ENCODE measurements at regions not wholly inside any gene's neighbourhood (a gene's known extent, or its start where the extent isn't known, plus 50 kb on each side); places are given as distances from the start of the nearest gene placed in this dataset.

DNA sequence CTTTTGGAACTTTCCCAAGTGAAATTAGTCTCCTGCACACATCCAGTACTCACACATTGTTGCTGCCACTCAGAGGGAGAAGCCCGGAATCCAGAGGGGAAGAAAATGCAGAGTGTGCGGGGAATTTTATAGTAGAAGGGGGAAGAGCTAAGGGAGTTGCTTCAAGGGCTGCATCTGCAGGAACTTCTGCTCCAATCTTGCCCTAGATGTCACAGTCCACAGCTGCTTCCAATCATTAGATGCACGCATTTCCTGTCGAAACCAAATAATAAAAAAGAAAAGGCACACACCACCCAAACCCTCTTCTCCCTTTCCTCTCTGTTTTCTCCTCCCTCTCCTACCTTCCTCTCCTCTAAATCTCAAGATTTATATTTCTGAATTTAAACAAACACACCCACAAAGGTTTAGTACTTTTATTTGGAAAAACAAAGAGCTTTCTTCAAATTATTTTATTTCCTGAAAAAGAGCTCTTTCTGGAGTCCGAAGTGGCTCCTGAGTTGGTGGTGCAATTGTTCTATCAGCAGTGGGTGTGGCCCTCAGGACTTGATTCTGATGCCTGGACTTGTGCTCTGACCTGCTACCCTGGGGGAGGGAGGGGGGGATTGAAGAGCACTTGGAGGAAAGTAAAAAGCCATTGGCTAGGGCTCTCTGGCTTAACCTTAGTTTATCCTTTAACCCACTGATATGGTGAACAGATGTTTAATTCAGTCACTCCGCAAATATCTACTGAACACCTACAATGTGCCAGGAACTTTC, 72.0 kb downstream of the KCNE4 start:
- DNase-seq (ENCODE audit: low spot score), result no peak
- no peak overlapping the region for H3K9ac ChIP-seq (ENCODE audit: low read depth in 1 of 2, low read length in 2 of 2)
- no peaks in the 10 kb centered on the region for H3K4me1 ChIP-seq (ENCODE audit: control insufficient read depth in 4 of 4, insufficient read depth in 4 of 4, low read length in 3 of 4)
- peaks cover 0 to 2% (median 1%) of the 10 kb centered on the region in 4 donors for H3K27me3 ChIP-seq (ENCODE audit: control insufficient read depth in 4 of 4, insufficient read depth in 4 of 4, low read length in 3 of 4)
- TF ChIP-seq, protein P1, sequence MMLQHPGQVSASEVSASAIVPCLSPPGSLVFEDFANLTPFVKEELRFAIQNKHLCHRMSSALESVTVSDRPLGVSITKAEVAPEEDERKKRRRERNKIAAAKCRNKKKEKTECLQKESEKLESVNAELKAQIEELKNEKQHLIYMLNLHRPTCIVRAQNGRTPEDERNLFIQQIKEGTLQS (IDR thresholded peaks at IDR 0.05), result no peak
- TF ChIP-seq NR2F2 (IDR thresholded peaks at IDR 0.05), result no peak
- no peak for TF ChIP-seq EGR1 (IDR thresholded peaks at IDR 0.05; ENCODE audit: low read depth in 2 of 2)
- TF ChIP-seq TAF1 (conservative IDR thresholded peaks at IDR 0.05), result no peak
- no peaks in the 10 kb centered on the region for H3K9me3 ChIP-seq (ENCODE audit: control insufficient read depth in 4 of 4, low read length in 3 of 4)
- 66% methylated on average over 6 of the region's 6 CpGs for WGBS
- H3K36me3 ChIP-seq (ENCODE audit: control insufficient read depth in 4 of 4, insufficient read depth in 3 of 4, low read depth in 1 of 4, low read length in 3 of 4), result no peaks in the 10 kb centered on the region
- H3K4me3 ChIP-seq (ENCODE audit: low read depth in 1 of 3, low read length in 3 of 3), result no peak overlapping the region
- H3K27ac ChIP-seq (ENCODE audit: low read depth in 1 of 2, low read length in 2 of 2), result no peak overlapping the region

DNA sequence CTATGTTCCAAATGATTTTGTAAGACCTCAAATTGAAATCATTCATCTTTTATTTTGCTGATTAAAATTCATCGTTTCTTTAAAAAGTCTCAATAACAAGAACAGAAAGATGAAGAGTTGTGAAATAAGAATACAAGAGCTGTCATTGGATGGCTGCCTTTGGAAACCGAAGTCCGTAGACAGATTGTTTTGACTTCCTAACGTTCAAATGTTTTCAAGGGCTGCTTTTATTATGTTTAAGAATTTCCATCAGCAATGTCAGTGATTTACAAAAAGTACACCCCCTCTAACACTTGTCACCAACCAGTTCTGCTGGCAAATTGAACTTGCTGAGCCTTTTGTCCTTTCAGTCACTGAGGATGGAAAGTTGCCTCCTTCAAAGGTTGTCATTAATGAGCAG, 89.6 kb downstream of the KCNE4 start:
- H3K9ac ChIP-seq (ENCODE audit: low read depth in 1 of 2, low read length in 2 of 2), result no peak overlapping the region
- H3K36me3 ChIP-seq (ENCODE audit: control insufficient read depth in 4 of 4, insufficient read depth in 3 of 4, low read depth in 1 of 4, low read length in 3 of 4), result no peaks in the 10 kb centered on the region
- H3K9me3 ChIP-seq (ENCODE audit: control insufficient read depth in 4 of 4, low read length in 3 of 4), result no peaks in the 10 kb centered on the region
- H3K4me3 ChIP-seq (ENCODE audit: low read depth in 1 of 3, low read length in 3 of 3), result no peak overlapping the region
- H3K27me3 ChIP-seq (ENCODE audit: control insufficient read depth in 4 of 4, insufficient read depth in 4 of 4, low read length in 3 of 4), result no peaks in the 10 kb centered on the region
- WGBS, result 74% methylated on average over 4 of the region's 4 CpGs
- H3K4me1 ChIP-seq (ENCODE audit: control insufficient read depth in 4 of 4, insufficient read depth in 4 of 4, low read length in 3 of 4), result no peaks in the 10 kb centered on the region
- H3K27ac ChIP-seq (ENCODE audit: low read depth in 1 of 2, low read length in 2 of 2), result no peak overlapping the region
- no peak for DNase-seq (ENCODE audit: low spot score)
- TF ChIP-seq NR2F2 (IDR thresholded peaks at IDR 0.05) (no peak), RXRA (IDR thresholded peaks at IDR 0.05) (no peak), JUND (IDR thresholded peaks at IDR 0.05) (no peak), RAD21 (IDR thresholded peaks at IDR 0.05) (no peak), FOXA2 (IDR thresholded peaks at IDR 0.05) (no peak), GABPA (IDR thresholded peaks at IDR 0.05 in 1 of 2, conservative IDR thresholded peaks at IDR 0.05 in 1 of 2) (no peak), YY1 (IDR thresholded peaks at IDR 0.05) (no peak), HNF4A (conservative IDR thresholded peaks at IDR 0.05) (no peak), SP1 (IDR thresholded peaks at IDR 0.05) (no peak), EGR1 (IDR thresholded peaks at IDR 0.05; ENCODE audit: low read depth in 2 of 2) (no peak), TAF1 (conservative IDR thresholded peaks at IDR 0.05) (no peak), HNF4G (IDR thresholded peaks at IDR 0.05) (no peak), FOXA1 (IDR thresholded peaks at IDR 0.05) (no peak)
- TF ChIP-seq, protein P2, sequence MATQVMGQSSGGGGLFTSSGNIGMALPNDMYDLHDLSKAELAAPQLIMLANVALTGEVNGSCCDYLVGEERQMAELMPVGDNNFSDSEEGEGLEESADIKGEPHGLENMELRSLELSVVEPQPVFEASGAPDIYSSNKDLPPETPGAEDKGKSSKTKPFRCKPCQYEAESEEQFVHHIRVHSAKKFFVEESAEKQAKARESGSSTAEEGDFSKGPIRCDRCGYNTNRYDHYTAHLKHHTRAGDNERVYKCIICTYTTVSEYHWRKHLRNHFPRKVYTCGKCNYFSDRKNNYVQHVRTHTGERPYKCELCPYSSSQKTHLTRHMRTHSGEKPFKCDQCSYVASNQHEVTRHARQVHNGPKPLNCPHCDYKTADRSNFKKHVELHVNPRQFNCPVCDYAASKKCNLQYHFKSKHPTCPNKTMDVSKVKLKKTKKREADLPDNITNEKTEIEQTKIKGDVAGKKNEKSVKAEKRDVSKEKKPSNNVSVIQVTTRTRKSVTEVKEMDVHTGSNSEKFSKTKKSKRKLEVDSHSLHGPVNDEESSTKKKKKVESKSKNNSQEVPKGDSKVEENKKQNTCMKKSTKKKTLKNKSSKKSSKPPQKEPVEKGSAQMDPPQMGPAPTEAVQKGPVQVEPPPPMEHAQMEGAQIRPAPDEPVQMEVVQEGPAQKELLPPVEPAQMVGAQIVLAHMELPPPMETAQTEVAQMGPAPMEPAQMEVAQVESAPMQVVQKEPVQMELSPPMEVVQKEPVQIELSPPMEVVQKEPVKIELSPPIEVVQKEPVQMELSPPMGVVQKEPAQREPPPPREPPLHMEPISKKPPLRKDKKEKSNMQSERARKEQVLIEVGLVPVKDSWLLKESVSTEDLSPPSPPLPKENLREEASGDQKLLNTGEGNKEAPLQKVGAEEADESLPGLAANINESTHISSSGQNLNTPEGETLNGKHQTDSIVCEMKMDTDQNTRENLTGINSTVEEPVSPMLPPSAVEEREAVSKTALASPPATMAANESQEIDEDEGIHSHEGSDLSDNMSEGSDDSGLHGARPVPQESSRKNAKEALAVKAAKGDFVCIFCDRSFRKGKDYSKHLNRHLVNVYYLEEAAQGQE (IDR thresholded peaks at IDR 0.05), result no peak
- TF ChIP-seq, protein P3, sequence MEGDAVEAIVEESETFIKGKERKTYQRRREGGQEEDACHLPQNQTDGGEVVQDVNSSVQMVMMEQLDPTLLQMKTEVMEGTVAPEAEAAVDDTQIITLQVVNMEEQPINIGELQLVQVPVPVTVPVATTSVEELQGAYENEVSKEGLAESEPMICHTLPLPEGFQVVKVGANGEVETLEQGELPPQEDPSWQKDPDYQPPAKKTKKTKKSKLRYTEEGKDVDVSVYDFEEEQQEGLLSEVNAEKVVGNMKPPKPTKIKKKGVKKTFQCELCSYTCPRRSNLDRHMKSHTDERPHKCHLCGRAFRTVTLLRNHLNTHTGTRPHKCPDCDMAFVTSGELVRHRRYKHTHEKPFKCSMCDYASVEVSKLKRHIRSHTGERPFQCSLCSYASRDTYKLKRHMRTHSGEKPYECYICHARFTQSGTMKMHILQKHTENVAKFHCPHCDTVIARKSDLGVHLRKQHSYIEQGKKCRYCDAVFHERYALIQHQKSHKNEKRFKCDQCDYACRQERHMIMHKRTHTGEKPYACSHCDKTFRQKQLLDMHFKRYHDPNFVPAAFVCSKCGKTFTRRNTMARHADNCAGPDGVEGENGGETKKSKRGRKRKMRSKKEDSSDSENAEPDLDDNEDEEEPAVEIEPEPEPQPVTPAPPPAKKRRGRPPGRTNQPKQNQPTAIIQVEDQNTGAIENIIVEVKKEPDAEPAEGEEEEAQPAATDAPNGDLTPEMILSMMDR (IDR thresholded peaks at IDR 0.05; ENCODE audit: low read depth, low read length, missing input control), result no peak
- TF ChIP-seq, protein P1 (IDR thresholded peaks at IDR 0.05), result no peak
- TF ChIP-seq, protein P4, sequence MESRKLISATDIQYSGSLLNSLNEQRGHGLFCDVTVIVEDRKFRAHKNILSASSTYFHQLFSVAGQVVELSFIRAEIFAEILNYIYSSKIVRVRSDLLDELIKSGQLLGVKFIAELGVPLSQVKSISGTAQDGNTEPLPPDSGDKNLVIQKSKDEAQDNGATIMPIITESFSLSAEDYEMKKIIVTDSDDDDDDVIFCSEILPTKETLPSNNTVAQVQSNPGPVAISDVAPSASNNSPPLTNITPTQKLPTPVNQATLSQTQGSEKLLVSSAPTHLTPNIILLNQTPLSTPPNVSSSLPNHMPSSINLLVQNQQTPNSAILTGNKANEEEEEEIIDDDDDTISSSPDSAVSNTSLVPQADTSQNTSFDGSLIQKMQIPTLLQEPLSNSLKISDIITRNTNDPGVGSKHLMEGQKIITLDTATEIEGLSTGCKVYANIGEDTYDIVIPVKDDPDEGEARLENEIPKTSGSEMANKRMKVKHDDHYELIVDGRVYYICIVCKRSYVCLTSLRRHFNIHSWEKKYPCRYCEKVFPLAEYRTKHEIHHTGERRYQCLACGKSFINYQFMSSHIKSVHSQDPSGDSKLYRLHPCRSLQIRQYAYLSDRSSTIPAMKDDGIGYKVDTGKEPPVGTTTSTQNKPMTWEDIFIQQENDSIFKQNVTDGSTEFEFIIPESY (IDR thresholded peaks at IDR 0.05), result no peak
- TF ChIP-seq, protein P5, sequence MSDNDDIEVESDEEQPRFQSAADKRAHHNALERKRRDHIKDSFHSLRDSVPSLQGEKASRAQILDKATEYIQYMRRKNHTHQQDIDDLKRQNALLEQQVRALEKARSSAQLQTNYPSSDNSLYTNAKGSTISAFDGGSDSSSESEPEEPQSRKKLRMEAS (IDR thresholded peaks at IDR 0.05), result no peak

All from liver (tissue), 8 donors.